HepG2 (cell line): ENCODE measurements at regions not wholly inside any gene's neighbourhood (a gene's known extent, or its start where the extent isn't known, plus 50 kb on each side); places are given as distances from the start of the nearest gene placed in this dataset.
A peak's percentile ranks its signal among the peaks of the same experiment; 100 is the strongest.

Experiments used
- GATAD2A ChIP-seq: IDR thresholded peaks from 2 replicates; pipeline ENCODE4 v1.6.1; 2016
- GPN1 ChIP-seq: sonication (generic); formaldehyde crosslinking; IDR thresholded peaks from 2 replicates; pipeline ENCODE4 v1.5.1; 2020; ENCODE audit warnings: missing genetic modification reagents, borderline replicate concordance
- HOXA5 ChIP-seq: sonication (generic); formaldehyde crosslinking; IDR thresholded peaks from 2 replicates; pipeline ENCODE4 v1.4.0; 2020; ENCODE audit warnings: missing genetic modification reagents
- HOXA9 ChIP-seq: sonication (generic); formaldehyde crosslinking; IDR thresholded peaks from 2 replicates; pipeline ENCODE4 v1.8.1; 2022; ENCODE audit warnings: missing genetic modification reagents, mild to moderate bottlenecking, moderate library complexity, borderline replicate concordance
- NFRKB ChIP-seq: fragments of 450-650 bp; IDR thresholded peaks from 2 replicates; pipeline ENCODE4 v1.6.1; 2017
- PCBP2 ChIP-seq: fragments of 200-400 bp; formaldehyde crosslinking; optimal IDR thresholded peaks from 2 replicates; pipeline ENCODE3; 2018; ENCODE audit warnings: low read length, low read depth; ENCODE audit not compliant: poor library complexity, severe bottlenecking
- SAP130 ChIP-seq: IDR thresholded peaks from 2 replicates; pipeline ENCODE4 v1.6.1; 2016; ENCODE audit warnings: low read depth
- SUZ12 ChIP-seq: fragments of 150-350 bp; IDR thresholded peaks from 2 replicates; pipeline ENCODE4 v1.6.1; 2014; ENCODE audit warnings: low read depth, low read length
- TCF7 ChIP-seq: sonication (generic); IDR thresholded peaks from 2 replicates; pipeline ENCODE4 v1.6.1; 2016; ENCODE audit warnings: antibody characterized with exemption, low read depth
- TSC22D2 ChIP-seq: sonication (generic); formaldehyde crosslinking; IDR thresholded peaks from 2 replicates; pipeline ENCODE4 v1.5.1; 2020; ENCODE audit warnings: missing genetic modification reagents, mild to moderate bottlenecking, borderline replicate concordance
- ZEB1 ChIP-seq: IDR thresholded peaks from 2 replicates; pipeline ENCODE4 v1.6.1; 2012; ENCODE audit warnings: mild to moderate bottlenecking, low read depth, inconsistent platforms; ENCODE audit not compliant: insufficient replicate concordance
- ZIK1 ChIP-seq: sonication (generic); formaldehyde crosslinking; IDR thresholded peaks from 2 replicates; pipeline ENCODE4 v1.5.0; 2020; ENCODE audit warnings: mild to moderate bottlenecking, low read depth, missing genetic modification reagents, borderline replicate concordance
- ZNF101 ChIP-seq: sonication (generic); formaldehyde crosslinking; IDR thresholded peaks from 2 replicates; pipeline ENCODE4 v1.4.0; 2020; ENCODE audit warnings: mild to moderate bottlenecking, low read depth, missing genetic modification reagents, borderline replicate concordance
- ZNF232 ChIP-seq: sonication (generic); formaldehyde crosslinking; IDR thresholded peaks from 2 replicates; pipeline ENCODE4 v1.4.0; 2020; ENCODE audit warnings: missing genetic modification reagents, borderline replicate concordance
- ZNF317 ChIP-seq: sonication (generic); formaldehyde crosslinking; IDR thresholded peaks from 2 replicates; pipeline ENCODE4 v1.5.0; 2020; ENCODE audit warnings: mild to moderate bottlenecking, missing genetic modification reagents
- ZNF382 ChIP-seq: sonication (generic); formaldehyde crosslinking; IDR thresholded peaks from 2 replicates; pipeline ENCODE4 v1.5.0; 2020; ENCODE audit warnings: missing genetic modification reagents, mild to moderate bottlenecking, borderline replicate concordance
- ZNF562 ChIP-seq: sonication (generic); formaldehyde crosslinking; IDR thresholded peaks from 2 replicates; pipeline ENCODE4 v1.8.0; 2022; ENCODE audit warnings: missing genetic modification reagents, borderline replicate concordance
- ZNF747 ChIP-seq: sonication (generic); formaldehyde crosslinking; IDR thresholded peaks from 2 replicates; pipeline ENCODE4 v1.8.1; 2023; ENCODE audit warnings: missing genetic modification reagents, mild to moderate bottlenecking, borderline replicate concordance
- ZNF841 ChIP-seq: sonication (generic); formaldehyde crosslinking; IDR thresholded peaks from 2 replicates; pipeline ENCODE4 v1.8.1; 2023; ENCODE audit warnings: missing genetic modification reagents, borderline replicate concordance
- TF ChIP-seq, protein P1 (sequence below): sonication (generic); formaldehyde crosslinking; IDR thresholded peaks from 2 replicates; pipeline ENCODE4 v1.4.0; 2020; ENCODE audit warnings: low read depth, mild to moderate bottlenecking, missing genetic modification reagents
- TF ChIP-seq, protein P2 (sequence below): sonication (generic); formaldehyde crosslinking; IDR thresholded peaks from 2 replicates; pipeline ENCODE4 v1.8.1; 2023; ENCODE audit warnings: mild to moderate bottlenecking, missing genetic modification reagents
- TF ChIP-seq, protein P3 (sequence below): IDR thresholded peaks from 2 replicates; pipeline ENCODE4 v1.6.1; 2016; ENCODE audit warnings: missing compliant biosample characterization, missing genetic modification reagents, borderline replicate concordance
- TF ChIP-seq, protein P4 (sequence below): sonication (generic); formaldehyde crosslinking; IDR thresholded peaks from 2 replicates; pipeline ENCODE4 v1.4.0; 2020; ENCODE audit warnings: missing genetic modification reagents, mild to moderate bottlenecking, borderline replicate concordance
- TF ChIP-seq, protein P5 (sequence below): sonication (generic); formaldehyde crosslinking; IDR thresholded peaks from 2 replicates; pipeline ENCODE4 v1.8.1; 2022; ENCODE audit warnings: mild to moderate bottlenecking, missing genetic modification reagents

DNA sequence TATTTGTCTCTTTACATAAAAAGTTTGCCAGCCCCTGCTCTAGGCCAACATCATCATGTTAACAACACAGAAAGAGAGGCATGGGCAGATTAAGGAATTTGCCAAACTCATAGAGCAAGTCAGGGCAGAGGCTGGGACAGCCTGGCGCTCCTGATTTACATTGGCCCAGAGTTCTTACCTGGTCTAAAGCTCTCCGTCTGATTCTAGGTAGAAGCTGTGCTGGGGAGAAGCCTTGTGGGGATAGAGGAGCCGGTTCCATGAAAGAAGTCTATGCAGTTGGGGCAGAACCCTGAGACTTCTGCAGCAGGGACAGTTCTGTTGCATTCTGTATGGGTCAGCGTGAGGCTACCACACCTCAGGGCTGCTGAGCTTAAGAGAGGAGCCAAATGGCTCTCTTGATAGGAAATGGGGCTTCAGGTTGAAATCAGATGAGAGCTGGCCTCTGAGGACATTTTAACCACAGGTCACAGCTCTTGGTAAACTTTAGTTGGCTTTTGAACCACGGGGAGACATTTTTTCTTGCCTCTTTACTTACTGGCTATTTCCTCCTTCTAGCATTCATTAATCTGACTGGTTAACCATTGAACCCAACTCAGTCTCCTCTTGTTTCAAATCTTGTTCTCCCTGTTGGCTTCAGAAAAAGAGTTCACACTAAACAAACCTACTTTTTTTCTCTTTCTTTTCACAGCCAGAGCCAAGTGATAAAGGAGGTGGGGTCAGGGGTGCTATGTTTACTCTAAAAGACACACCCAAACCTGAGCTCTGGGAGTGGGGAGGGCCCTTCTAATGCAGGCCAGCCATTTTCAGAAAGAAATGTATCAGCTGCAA is 250.7 kb downstream of the OPA1 start (continued):
- TF ChIP-seq, protein P1, sequence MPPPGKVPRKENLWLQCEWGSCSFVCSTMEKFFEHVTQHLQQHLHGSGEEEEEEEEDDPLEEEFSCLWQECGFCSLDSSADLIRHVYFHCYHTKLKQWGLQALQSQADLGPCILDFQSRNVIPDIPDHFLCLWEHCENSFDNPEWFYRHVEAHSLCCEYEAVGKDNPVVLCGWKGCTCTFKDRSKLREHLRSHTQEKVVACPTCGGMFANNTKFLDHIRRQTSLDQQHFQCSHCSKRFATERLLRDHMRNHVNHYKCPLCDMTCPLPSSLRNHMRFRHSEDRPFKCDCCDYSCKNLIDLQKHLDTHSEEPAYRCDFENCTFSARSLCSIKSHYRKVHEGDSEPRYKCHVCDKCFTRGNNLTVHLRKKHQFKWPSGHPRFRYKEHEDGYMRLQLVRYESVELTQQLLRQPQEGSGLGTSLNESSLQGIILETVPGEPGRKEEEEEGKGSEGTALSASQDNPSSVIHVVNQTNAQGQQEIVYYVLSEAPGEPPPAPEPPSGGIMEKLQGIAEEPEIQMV (CRISPR knock-in tag): no peak
- TF ChIP-seq PCBP2 (no peak), NFRKB (no peak), TCF7 (0 out of 2 replicates have a peak, but pooled peaks have one; percentile 16), ZNF841 (CRISPR knock-in tag) (no peak), ZNF317 (CRISPR knock-in tag) (no peak), HOXA9 (CRISPR knock-in tag) (no peak), ZNF562 (CRISPR knock-in tag) (no peak), SAP130 (CRISPR knock-in tag) (peak; percentile 20; the same call in 1 of the 2 replicates), GPN1 (CRISPR knock-in tag) (no peak), SUZ12 (no peak), ZNF747 (CRISPR knock-in tag) (no peak), HOXA5 (CRISPR knock-in tag) (no peak), ZEB1 (peak; percentile 43), ZNF101 (no peak), ZNF232 (CRISPR knock-in tag) (no peak), TSC22D2 (CRISPR knock-in tag) (no peak), ZNF382 (no peak), GATAD2A (CRISPR knock-in tag) (0 out of 2 replicates have a peak, but pooled peaks have one; percentile 22), ZIK1 (CRISPR knock-in tag) (no peak)
- TF ChIP-seq, protein P2, sequence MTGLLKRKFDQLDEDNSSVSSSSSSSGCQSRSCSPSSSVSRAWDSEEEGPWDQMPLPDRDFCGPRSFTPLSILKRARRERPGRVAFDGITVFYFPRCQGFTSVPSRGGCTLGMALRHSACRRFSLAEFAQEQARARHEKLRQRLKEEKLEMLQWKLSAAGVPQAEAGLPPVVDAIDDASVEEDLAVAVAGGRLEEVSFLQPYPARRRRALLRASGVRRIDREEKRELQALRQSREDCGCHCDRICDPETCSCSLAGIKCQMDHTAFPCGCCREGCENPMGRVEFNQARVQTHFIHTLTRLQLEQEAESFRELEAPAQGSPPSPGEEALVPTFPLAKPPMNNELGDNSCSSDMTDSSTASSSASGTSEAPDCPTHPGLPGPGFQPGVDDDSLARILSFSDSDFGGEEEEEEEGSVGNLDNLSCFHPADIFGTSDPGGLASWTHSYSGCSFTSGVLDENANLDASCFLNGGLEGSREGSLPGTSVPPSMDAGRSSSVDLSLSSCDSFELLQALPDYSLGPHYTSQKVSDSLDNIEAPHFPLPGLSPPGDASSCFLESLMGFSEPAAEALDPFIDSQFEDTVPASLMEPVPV: no peak
- TF ChIP-seq, protein P3, sequence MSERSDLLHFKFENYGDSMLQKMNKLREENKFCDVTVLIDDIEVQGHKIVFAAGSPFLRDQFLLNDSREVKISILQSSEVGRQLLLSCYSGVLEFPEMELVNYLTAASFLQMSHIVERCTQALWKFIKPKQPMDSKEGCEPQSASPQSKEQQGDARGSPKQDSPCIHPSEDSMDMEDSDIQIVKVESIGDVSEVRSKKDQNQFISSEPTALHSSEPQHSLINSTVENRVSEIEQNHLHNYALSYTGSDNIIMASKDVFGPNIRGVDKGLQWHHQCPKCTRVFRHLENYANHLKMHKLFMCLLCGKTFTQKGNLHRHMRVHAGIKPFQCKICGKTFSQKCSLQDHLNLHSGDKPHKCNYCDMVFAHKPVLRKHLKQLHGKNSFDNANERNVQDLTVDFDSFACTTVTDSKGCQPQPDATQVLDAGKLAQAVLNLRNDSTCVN (CRISPR knock-in tag): no peak
- TF ChIP-seq, protein P4, sequence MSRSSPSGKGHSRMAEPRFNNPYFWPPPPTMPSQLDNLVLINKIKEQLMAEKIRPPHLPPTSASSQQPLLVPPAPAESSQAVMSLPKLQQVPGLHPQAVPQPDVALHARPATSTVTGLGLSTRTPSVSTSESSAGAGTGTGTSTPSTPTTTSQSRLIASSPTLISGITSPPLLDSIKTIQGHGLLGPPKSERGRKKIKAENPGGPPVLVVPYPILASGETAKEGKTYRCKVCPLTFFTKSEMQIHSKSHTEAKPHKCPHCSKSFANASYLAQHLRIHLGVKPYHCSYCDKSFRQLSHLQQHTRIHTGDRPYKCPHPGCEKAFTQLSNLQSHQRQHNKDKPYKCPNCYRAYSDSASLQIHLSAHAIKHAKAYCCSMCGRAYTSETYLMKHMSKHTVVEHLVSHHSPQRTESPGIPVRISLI: peak; percentile 76; the same call in 1 of the 2 replicates
- TF ChIP-seq, protein P5, sequence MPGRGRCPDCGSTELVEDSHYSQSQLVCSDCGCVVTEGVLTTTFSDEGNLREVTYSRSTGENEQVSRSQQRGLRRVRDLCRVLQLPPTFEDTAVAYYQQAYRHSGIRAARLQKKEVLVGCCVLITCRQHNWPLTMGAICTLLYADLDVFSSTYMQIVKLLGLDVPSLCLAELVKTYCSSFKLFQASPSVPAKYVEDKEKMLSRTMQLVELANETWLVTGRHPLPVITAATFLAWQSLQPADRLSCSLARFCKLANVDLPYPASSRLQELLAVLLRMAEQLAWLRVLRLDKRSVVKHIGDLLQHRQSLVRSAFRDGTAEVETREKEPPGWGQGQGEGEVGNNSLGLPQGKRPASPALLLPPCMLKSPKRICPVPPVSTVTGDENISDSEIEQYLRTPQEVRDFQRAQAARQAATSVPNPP (CRISPR knock-in tag): no peak
